PC-9 (cell line): ENCODE measurements at regions not wholly inside any gene's neighbourhood (a gene's known extent, or its start where the extent isn't known, plus 50 kb on each side); places are given as distances from the start of the nearest gene placed in this dataset.

Experiments used
- BruUV-seq: library from RNA; stranded (reverse); fragments of 400-500 nt; replicated peaks from 2 replicates; lab custom pipeline; 2021; lab: Mats Ljungman, UMichigan
- CTCF ChIA-PET: fragments of 300-600 bp; sonication (Branson Sonifier 250); formaldehyde crosslinking; loops from one replicate; lab custom pipeline; 2022; ENCODE audit warnings: antibody characterized with exemption; lab: Charles Lee
- POLR2A ChIA-PET: fragments of 300-600 bp; sonication (Branson Sonifier 250); formaldehyde crosslinking; loops from one replicate; lab custom pipeline; 2022; ENCODE audit warnings: antibody characterized with exemption; ENCODE audit not compliant: unreplicated experiment; lab: Charles Lee
- DNase-seq, 2 experiments: peaks; one replicate each; pipeline versions ENCODE4 v3.0.0 to v3.0.0-alpha.2; 2015 to 2022; ENCODE audit warnings: mixed read lengths in 1 of 2
- H2AFZ ChIP-seq: fragments of 200-600 bp; sonication (generic); 2 replicates; pipeline ENCODE4 v1.8.1; 2017; ENCODE audit warnings: antibody characterized with exemption
- H3F3A ChIP-seq: fragments of 200-600 bp; sonication (generic); 2 replicates; pipeline ENCODE4 v1.8.1; 2017; ENCODE audit warnings: antibody characterized with exemption, mild to moderate bottlenecking, low read depth; ENCODE audit not compliant: insufficient read depth
- H3K27ac ChIP-seq: fragments of 200-600 bp; sonication (generic); 2 replicates; pipeline ENCODE4 v1.6.1; 2016; ENCODE audit warnings: mixed run types
- H3K27me3 ChIP-seq: fragments of 200-600 bp; sonication (generic); 2 replicates; pipeline ENCODE4 v1.6.1; 2016; ENCODE audit warnings: low read depth, mixed run types; ENCODE audit not compliant: insufficient read depth
- H3K36me3 ChIP-seq: fragments of 200-600 bp; sonication (generic); 2 replicates; pipeline ENCODE4 v1.6.1; 2016; ENCODE audit warnings: low read depth, mixed run types
- H3K4me1 ChIP-seq: fragments of 200-600 bp; sonication (generic); replicated peaks from 2 replicates; pipeline ENCODE4 v1.6.1; 2016; ENCODE audit warnings: mixed run types; ENCODE audit not compliant: insufficient read depth
- H3K4me2 ChIP-seq: fragments of 200-600 bp; sonication (generic); 2 replicates; pipeline ENCODE4 v1.6.1; 2017; ENCODE audit warnings: mixed run types
- H3K4me3 ChIP-seq: fragments of 200-600 bp; sonication (generic); 2 replicates; pipeline ENCODE4 v1.6.1; 2016; ENCODE audit warnings: mixed run types
- H3K79me2 ChIP-seq: fragments of 200-600 bp; sonication (generic); 2 replicates; pipeline ENCODE4 v1.6.1; 2017; ENCODE audit warnings: low read depth, mixed run types
- H3K9me2 ChIP-seq: fragments of 200-600 bp; sonication (generic); 2 replicates; pipeline ENCODE4 v1.8.1; 2017; ENCODE audit warnings: mild to moderate bottlenecking; ENCODE audit not compliant: insufficient read depth
- H3K9me3 ChIP-seq: fragments of 200-600 bp; sonication (generic); 2 replicates; pipeline ENCODE4 v1.8.1; 2016; ENCODE audit warnings: low read depth; ENCODE audit not compliant: insufficient read depth
- H4K20me1 ChIP-seq: fragments of 200-600 bp; sonication (generic); 2 replicates; pipeline ENCODE4 v1.8.1; 2017; ENCODE audit not compliant: insufficient read depth
- EZH2 ChIP-seq: fragments of 200-600 bp; sonication (generic); IDR thresholded peaks from 2 replicates; pipeline ENCODE4 v1.8.0; 2017; ENCODE audit warnings: antibody characterized with exemption, low read depth
- intact Hi-C: fragments of 100-400 bp; cut with micrococcal nuclease; formaldehyde crosslinking; loops from one replicate; pipeline ENCODE4 v1.10.0; 2022; ENCODE audit not compliant: unreplicated experiment
- TF ChIP-seq, protein P1 (sequence below): fragments of 200-600 bp; sonication (generic); conservative IDR thresholded peaks from 2 replicates; pipeline ENCODE4 v1.6.1; 2017; ENCODE audit warnings: mixed run types, antibody characterized with exemption, mild to moderate bottlenecking, moderate library complexity

DNA sequence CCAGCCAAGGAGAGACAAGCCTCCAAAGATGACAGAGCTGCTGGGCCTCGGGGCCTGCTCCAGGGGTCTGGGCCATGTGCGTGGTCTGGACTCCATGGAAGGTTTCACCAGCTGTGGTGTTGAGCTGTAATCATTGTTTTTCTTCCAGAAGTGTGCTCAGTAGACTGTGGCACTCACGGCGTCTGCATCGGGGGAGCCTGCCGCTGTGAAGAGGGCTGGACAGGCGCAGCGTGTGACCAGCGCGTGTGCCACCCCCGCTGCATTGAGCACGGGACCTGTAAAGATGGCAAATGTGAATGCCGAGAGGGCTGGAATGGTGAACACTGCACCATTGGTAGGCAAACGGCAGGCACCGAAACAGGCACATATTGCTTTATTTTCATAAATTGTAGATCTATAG is 164.8 kb upstream of the WWC1 start:
- POLR2A ChIA-PET: no interaction called here
- Histone ChIP-seq H3K4me3 (no peak overlapping the region), H3F3A (no peaks in the 10 kb centered on the region), H3K79me2 (no peaks in the 10 kb centered on the region), H3K27me3 (peaks cover 89% of the 10 kb centered on the region), H4K20me1 (no peaks in the 10 kb centered on the region), H3K27ac (no peak overlapping the region), H3K36me3 (no peaks in the 10 kb centered on the region), H3K4me1 (no peaks in the 10 kb centered on the region), H3K9me2 (no peaks in the 10 kb centered on the region), H3K9me3 (0 out of 2 replicates have a peak, but pooled peaks cover 5% of the 10 kb centered on the region), H2AFZ (no peak overlapping the region), H3K4me2 (no peak overlapping the region)
- BruUV-seq: no TSS peak
- intact Hi-C loops: no loop called here
- CTCF ChIA-PET: no interaction called here
- no peak for TF ChIP-seq EZH2
- TF ChIP-seq, protein P1, sequence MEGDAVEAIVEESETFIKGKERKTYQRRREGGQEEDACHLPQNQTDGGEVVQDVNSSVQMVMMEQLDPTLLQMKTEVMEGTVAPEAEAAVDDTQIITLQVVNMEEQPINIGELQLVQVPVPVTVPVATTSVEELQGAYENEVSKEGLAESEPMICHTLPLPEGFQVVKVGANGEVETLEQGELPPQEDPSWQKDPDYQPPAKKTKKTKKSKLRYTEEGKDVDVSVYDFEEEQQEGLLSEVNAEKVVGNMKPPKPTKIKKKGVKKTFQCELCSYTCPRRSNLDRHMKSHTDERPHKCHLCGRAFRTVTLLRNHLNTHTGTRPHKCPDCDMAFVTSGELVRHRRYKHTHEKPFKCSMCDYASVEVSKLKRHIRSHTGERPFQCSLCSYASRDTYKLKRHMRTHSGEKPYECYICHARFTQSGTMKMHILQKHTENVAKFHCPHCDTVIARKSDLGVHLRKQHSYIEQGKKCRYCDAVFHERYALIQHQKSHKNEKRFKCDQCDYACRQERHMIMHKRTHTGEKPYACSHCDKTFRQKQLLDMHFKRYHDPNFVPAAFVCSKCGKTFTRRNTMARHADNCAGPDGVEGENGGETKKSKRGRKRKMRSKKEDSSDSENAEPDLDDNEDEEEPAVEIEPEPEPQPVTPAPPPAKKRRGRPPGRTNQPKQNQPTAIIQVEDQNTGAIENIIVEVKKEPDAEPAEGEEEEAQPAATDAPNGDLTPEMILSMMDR: no peak
- DNase-seq: peak in 1 of 2 experiments; percentile 30

DNA sequence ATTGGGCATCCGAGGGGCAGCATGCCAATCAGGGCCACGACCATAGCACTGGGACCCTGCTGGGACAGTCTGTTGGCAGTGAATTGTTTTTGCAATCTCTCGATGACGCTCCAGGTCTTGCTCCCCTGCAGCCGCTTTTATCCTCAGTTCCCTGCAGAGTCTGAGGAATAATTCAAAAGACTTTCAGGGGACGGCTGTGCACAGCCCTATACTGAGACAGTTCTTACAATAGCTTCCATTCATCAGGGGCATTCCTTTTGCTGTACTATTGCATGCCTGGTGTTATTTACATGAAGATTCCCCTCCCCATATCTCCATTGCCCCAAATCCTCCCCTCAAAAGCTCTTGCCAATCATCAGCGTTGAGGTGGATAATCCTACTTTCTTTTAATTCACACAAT is 163.3 kb upstream of the WWC1 start:
- no TSS peak for BruUV-seq
- no peak overlapping the region for H3K27ac ChIP-seq
- no peaks in the 10 kb centered on the region for H3K36me3 ChIP-seq
- H2AFZ ChIP-seq: no peak overlapping the region
- ChIA-PET CTCF (no interaction called here), POLR2A (no interaction called here)
- no peak overlapping the region for H3K4me3 ChIP-seq
- H4K20me1 ChIP-seq: no peaks in the 10 kb centered on the region
- H3K79me2 ChIP-seq: no peaks in the 10 kb centered on the region
- 0 out of 2 replicates have a peak, but pooled peaks cover 5% of the 10 kb centered on the region for H3K9me3 ChIP-seq
- no peaks in the 10 kb centered on the region for H3K4me1 ChIP-seq
- H3F3A ChIP-seq: no peaks in the 10 kb centered on the region
- no peak overlapping the region for H3K4me2 ChIP-seq
- DNase-seq: no peak
- peaks cover 98% of the 10 kb centered on the region for H3K27me3 ChIP-seq
- intact Hi-C loops: no loop called here
- TF ChIP-seq EZH2: no peak
- TF ChIP-seq, protein P1: no peak
- H3K9me2 ChIP-seq: no peaks in the 10 kb centered on the region

DNA sequence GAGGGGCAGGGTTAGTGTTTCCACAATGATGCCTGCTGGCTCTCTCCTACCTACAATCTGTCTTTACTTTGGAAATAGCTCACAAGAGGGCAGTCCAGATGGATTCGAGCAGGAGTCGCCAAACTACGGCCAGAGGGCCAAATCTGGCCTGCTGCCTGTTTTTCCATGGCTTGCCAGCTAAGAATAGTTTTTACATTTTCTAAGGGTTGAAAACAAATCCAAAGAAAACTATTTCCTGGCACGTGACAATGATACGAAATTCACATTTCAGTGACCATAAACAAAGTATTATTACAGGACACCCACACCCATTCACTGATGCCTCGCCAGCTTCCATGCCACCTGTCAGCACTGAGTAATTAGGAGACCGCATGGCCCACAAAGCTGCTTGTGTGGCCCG is 162.9 kb upstream of the WWC1 start:
- Histone ChIP-seq H3K27ac (no peak overlapping the region), H3F3A (no peaks in the 10 kb centered on the region), H3K27me3 (peaks cover 97% of the 10 kb centered on the region), H3K9me3 (0 out of 2 replicates have a peak, but pooled peaks cover 5% of the 10 kb centered on the region), H3K9me2 (no peaks in the 10 kb centered on the region), H3K4me3 (no peak overlapping the region), H3K79me2 (no peaks in the 10 kb centered on the region), H4K20me1 (no peaks in the 10 kb centered on the region), H2AFZ (no peak overlapping the region), H3K4me2 (no peak overlapping the region), H3K4me1 (no peaks in the 10 kb centered on the region), H3K36me3 (no peaks in the 10 kb centered on the region)
- DNase-seq: peak in 1 of 2 experiments; percentile 13
- no peak for TF ChIP-seq EZH2
- TF ChIP-seq, protein P1: no peak
- intact Hi-C loops: no loop called here
- BruUV-seq: no TSS peak
- POLR2A ChIA-PET: no interaction called here
- CTCF ChIA-PET: no interaction called here
